Thoracic aorta (tissue), 2 donors: ENCODE measurements at regions not wholly inside any gene's neighbourhood (a gene's known extent, or its start where the extent isn't known, plus 50 kb on each side); places are given as distances from the start of the nearest gene placed in this dataset.
"Not testable (repeated sequence)": the region's sequence is repeated elsewhere in the genome, so short reads cannot be mapped to it uniquely, and the experiment has no call there.

Experiments used
- ATAC-seq: fragments of 150-250 bp; one replicate; pipeline ENCODE4 v1.8.0; 2017; ENCODE audit warnings: low read depth; ENCODE audit not compliant: insufficient number of reproducible peaks, low FRiP score
- DNase-seq: peaks from one replicate; pipeline ENCODE4 v3.0.0-alpha.2; 2020; ENCODE audit warnings: low spot score
- H3K27ac ChIP-seq, 2 donors: fragments of 200-600 bp; sonication (generic); 1 replicate in 1 of 2; 2 replicates in 1 of 2; pipeline ENCODE4 v1.5.1; 2016; ENCODE audit warnings: mild to moderate bottlenecking in 2 of 2, moderate library complexity in 2 of 2
- H3K27me3 ChIP-seq: fragments of 200-600 bp; sonication (generic); replicated peaks from 2 replicates; pipeline ENCODE4 v1.6.0; 2016; ENCODE audit warnings: mild to moderate bottlenecking; ENCODE audit not compliant: insufficient read depth
- H3K36me3 ChIP-seq: fragments of 200-600 bp; sonication (generic); one replicate; pipeline ENCODE4 v1.5.1; 2016
- H3K4me1 ChIP-seq, 2 donors: fragments of 200-600 bp; sonication (generic); 1 replicate in 1 of 2; 2 replicates in 1 of 2; pipeline versions ENCODE4 v1.5.1 to v1.6.0; 2016; ENCODE audit warnings: low read depth in 2 of 2, mild to moderate bottlenecking in 1 of 2; ENCODE audit not compliant: control insufficient read depth in 1 of 2
- H3K4me3 ChIP-seq: fragments of 200-600 bp; sonication (generic); 2 replicates; pipeline ENCODE4 v1.5.1; 2016; ENCODE audit warnings: mild to moderate bottlenecking
- H3K9me3 ChIP-seq: fragments of 200-600 bp; sonication (generic); 2 replicates; pipeline ENCODE4 v1.5.1; 2016
- CTCF ChIP-seq: fragments of 200-600 bp; sonication (generic); IDR thresholded peaks from one replicate; pipeline ENCODE4 v1.5.1; 2019; ENCODE audit warnings: antibody characterized with exemption

- DNase-seq (no peak), ATAC-seq (no peak)
- Histone ChIP-seq H3K4me3 (no peak overlapping the region), H3K27me3 (no peaks in the 10 kb centered on the region), H3K27ac (no peak overlapping the region), H3K36me3 (no peaks in the 10 kb centered on the region), H3K4me1 (no peaks in the 10 kb centered on the region), H3K9me3 (no peaks in the 10 kb centered on the region)
- TF ChIP-seq CTCF, result no peak
These were observed 133.8 kb downstream of the ARL4C start for GRCh38 chr2:234363011-234363487.

- not testable (repeated sequence) for H3K9me3 ChIP-seq, ATAC-seq, H3K4me1 ChIP-seq, H3K36me3 ChIP-seq, H3K27me3 ChIP-seq, H3K27ac ChIP-seq, H3K4me3 ChIP-seq, DNase-seq
These were observed 136.4 kb downstream of the ARL4C start for GRCh38 chr2:234360313-234360975.

- no peak overlapping the region for H3K27ac ChIP-seq
- no peaks in the 10 kb centered on the region for H3K27me3 ChIP-seq
- H3K4me3 ChIP-seq, result no peak overlapping the region
- no peaks in the 10 kb centered on the region for H3K4me1 ChIP-seq
- H3K36me3 ChIP-seq, result no peaks in the 10 kb centered on the region
- ATAC-seq (no peak), DNase-seq (no peak)
- no peak for TF ChIP-seq CTCF
- peaks cover 9% of the 10 kb centered on the region for H3K9me3 ChIP-seq
These were observed 139.2 kb downstream of the ARL4C start for GRCh38 chr2:234357666-234358065.

- no peak for DNase-seq
- Histone ChIP-seq H3K4me3 (no peak overlapping the region), H3K36me3 (no peaks in the 10 kb centered on the region), H3K9me3 (peaks cover 12% of the 10 kb centered on the region), H3K27me3 (no peaks in the 10 kb centered on the region), H3K27ac (no peak overlapping the region), H3K4me1 (no peaks in the 10 kb centered on the region)
- no peak for ATAC-seq
- TF ChIP-seq CTCF, result no peak
These were observed 141.0 kb downstream of the ARL4C start for GRCh38 chr2:234355808-234356365.

GRCh38 chr2:234355021-234355720 lies 141.7 kb downstream of the ARL4C start:
- TF ChIP-seq CTCF, result no peak
- H3K9me3 ChIP-seq, result peaks cover 12% of the 10 kb centered on the region
- no peaks in the 10 kb centered on the region for H3K27me3 ChIP-seq
- DNase-seq (no peak), ATAC-seq (no peak)
- no peaks in the 10 kb centered on the region for H3K36me3 ChIP-seq
- no peak overlapping the region for H3K4me3 ChIP-seq
- H3K4me1 ChIP-seq, result no peaks in the 10 kb centered on the region
- H3K27ac ChIP-seq, result no peak overlapping the region
